ENCODE measurements at regions not wholly inside any gene's neighbourhood (a gene's known extent, or its start where the extent isn't known, plus 50 kb on each side); places are given as distances from the start of the nearest gene placed in this dataset.

GRCh38 chr13:90951663-90952062 is 395.8 kb upstream of the MIR17HG start:
- intact Hi-C loops (cut with DNase I; ENCODE audit: low total_unique reads) (no loop called here), in situ Hi-C loops (cut with MboI; ENCODE audit: low pct_ligation_motif_present in 1 of 4, low pct_unique_long_range_greater_than_20kb in 1 of 4, low sequenced_read_pairs in 3 of 4) (no loop called here)
- DNase-seq = no peak
- TF ChIP-seq EP300 (IDR thresholded peaks at IDR 0.05; ENCODE audit: low read depth) = no peak
- no peak for TF ChIP-seq CTCF (IDR thresholded peaks at IDR 0.05)
- no peak for TF ChIP-seq POLR2A (IDR thresholded peaks at IDR 0.05)
- TF ChIP-seq POLR2AphosphoS5 (IDR thresholded peaks at IDR 0.05) = no peak
- Histone ChIP-seq H3K4me1 (no peaks in the 10 kb centered on the region), H3K36me3 (no peaks in the 10 kb centered on the region), H3K27me3 (no peaks in the 10 kb centered on the region), H3K27ac (no peak overlapping the region), H3K4me3 (no peak overlapping the region), H3K9me3 (no peaks in the 10 kb centered on the region)
- 63 to 66% methylated on average over 4 to 5 of the region's 5 CpGs for WGBS, 2 donors (ENCODE audit: low coverage in 1 of 2)

DNA sequence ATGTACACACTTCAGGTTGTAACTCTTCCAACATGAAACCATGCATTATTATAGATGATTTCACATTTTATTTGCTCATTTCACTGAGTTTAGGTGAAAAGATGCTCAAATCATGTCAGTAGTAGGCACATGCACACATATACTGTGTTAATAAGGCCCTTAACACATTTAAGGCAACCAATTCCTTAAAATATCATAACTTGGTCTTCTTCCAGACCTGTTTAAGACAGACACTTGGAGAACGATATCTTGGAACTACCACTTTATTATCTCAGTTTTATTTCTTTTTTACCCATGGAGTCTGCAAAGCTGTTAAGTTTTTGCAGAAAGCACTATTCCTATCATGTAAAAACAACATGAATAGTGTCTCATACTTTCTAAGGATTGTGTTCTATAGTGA is 395.2 kb upstream of the MIR17HG start:
- Histone ChIP-seq H3K27ac (no peak overlapping the region), H3K4me3 (no peak overlapping the region), H3K27me3 (no peaks in the 10 kb centered on the region), H3K36me3 (no peaks in the 10 kb centered on the region), H3K4me1 (no peaks in the 10 kb centered on the region), H3K9me3 (no peaks in the 10 kb centered on the region)
- DNase-seq = no peak
- in situ Hi-C loops (cut with MboI; ENCODE audit: low pct_ligation_motif_present in 1 of 4, low pct_unique_long_range_greater_than_20kb in 1 of 4, low sequenced_read_pairs in 3 of 4) (no loop called here), intact Hi-C loops (cut with DNase I; ENCODE audit: low total_unique reads) (no loop called here)
- 42 to 50% methylated on average over 1 of the region's 1 CpG for WGBS, 2 donors (ENCODE audit: low coverage in 1 of 2)
- TF ChIP-seq CTCF (IDR thresholded peaks at IDR 0.05) (no peak), EP300 (IDR thresholded peaks at IDR 0.05; ENCODE audit: low read depth) (no peak), POLR2A (IDR thresholded peaks at IDR 0.05) (no peak), POLR2AphosphoS5 (IDR thresholded peaks at IDR 0.05) (no peak)

DNA sequence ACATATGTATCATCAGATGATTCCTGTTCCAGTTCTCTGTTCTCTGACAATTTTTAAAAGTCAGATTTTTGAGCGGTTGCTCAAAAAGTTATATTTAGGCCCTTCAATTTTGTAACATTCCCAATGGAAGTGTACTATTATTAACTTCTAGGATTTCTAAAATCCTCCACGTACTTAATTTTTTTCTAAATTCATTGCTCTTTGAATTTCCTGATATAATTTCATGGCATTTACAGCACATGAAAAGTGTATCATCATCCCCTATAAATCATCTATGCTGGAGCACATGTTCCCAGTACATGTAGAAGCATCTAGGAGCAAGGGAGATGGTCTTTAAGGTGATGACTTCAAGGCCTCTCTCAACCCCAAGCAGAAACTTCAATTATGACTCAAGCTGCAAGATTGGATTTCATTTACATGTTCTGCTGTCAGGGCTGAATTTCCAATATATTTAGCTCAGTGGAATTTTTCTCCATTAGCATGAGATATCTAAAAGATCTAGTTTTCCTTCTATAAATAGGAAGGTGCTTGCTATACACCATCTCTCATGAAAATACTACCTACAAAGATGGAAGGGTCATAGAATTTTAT is 392.8 kb upstream of the MIR17HG start:
- intact Hi-C loops (cut with DNase I; ENCODE audit: low total_unique reads) = no loop called here
- TF ChIP-seq CTCF (IDR thresholded peaks at IDR 0.05) (no peak), POLR2A (IDR thresholded peaks at IDR 0.05) (no peak), POLR2AphosphoS5 (IDR thresholded peaks at IDR 0.05) (no peak), EP300 (IDR thresholded peaks at IDR 0.05; ENCODE audit: low read depth) (no peak)

GRCh38 chr13:90956031-90956430 is 391.5 kb upstream of the MIR17HG start:
- TF ChIP-seq POLR2A (IDR thresholded peaks at IDR 0.05) = no peak
- TF ChIP-seq CTCF (IDR thresholded peaks at IDR 0.05) = no peak
- no peak for TF ChIP-seq POLR2AphosphoS5 (IDR thresholded peaks at IDR 0.05)
- no peak for TF ChIP-seq EP300 (IDR thresholded peaks at IDR 0.05; ENCODE audit: low read depth)
- intact Hi-C loops (cut with DNase I; ENCODE audit: low total_unique reads) = no loop called here
- no peak for DNase-seq

More for the DNA sequence above, 392.8 kb upstream of the MIR17HG start:
- Histone ChIP-seq H3K4me3 (no peak overlapping the region), H3K27ac (no peak overlapping the region), H3K27me3 (no peaks in the 10 kb centered on the region), H3K4me1 (no peaks in the 10 kb centered on the region), H3K9me3 (no peaks in the 10 kb centered on the region), H3K36me3 (no peaks in the 10 kb centered on the region)
- 78 to 86% methylated on average over 2 of the region's 2 CpGs for WGBS, 2 donors (ENCODE audit: low coverage in 1 of 2)
- in situ Hi-C loops (cut with MboI; ENCODE audit: low pct_ligation_motif_present in 1 of 4, low pct_unique_long_range_greater_than_20kb in 1 of 4, low sequenced_read_pairs in 3 of 4) = no loop called here
- DNase-seq = no peak

More at GRCh38 chr13:90956031-90956430, 391.5 kb upstream of the MIR17HG start:
- Histone ChIP-seq H3K4me1 (no peaks in the 10 kb centered on the region), H3K9me3 (no peaks in the 10 kb centered on the region), H3K4me3 (no peak overlapping the region), H3K27ac (no peak overlapping the region), H3K27me3 (no peaks in the 10 kb centered on the region), H3K36me3 (no peaks in the 10 kb centered on the region)
- 79 to 100% methylated on average over 1 of the region's 1 CpG for WGBS, 2 donors (ENCODE audit: low coverage in 1 of 2)
- in situ Hi-C loops (cut with MboI; ENCODE audit: low pct_ligation_motif_present in 1 of 4, low pct_unique_long_range_greater_than_20kb in 1 of 4, low sequenced_read_pairs in 3 of 4) = no loop called here
